RWPE2 (cell line): ENCODE measurements at regions not wholly inside any gene's neighbourhood (a gene's known extent, or its start where the extent isn't known, plus 50 kb on each side); places are given as distances from the start of the nearest gene placed in this dataset.
"Not testable (repeated sequence)": the region's sequence is repeated elsewhere in the genome, so short reads cannot be mapped to it uniquely, and the experiment has no call there.

Experiments
- ATAC-seq: fragments of 200-7000 bp; cut with Tn5 transposase; 3 replicates; pipeline ENCODE4 v1.9.1; 2021; ENCODE audit warnings: low read depth
- DNase-seq: peaks from one replicate; pipeline ENCODE4 v3.0.0-alpha.2; 2020; ENCODE audit warnings: low spot score
- H3K27ac ChIP-seq: fragments of 450-650 bp; 2 replicates; pipeline ENCODE4 v1.5.1; 2017; ENCODE audit warnings: mild to moderate bottlenecking; ENCODE audit not compliant: poor library complexity, severe bottlenecking
- H3K27me3 ChIP-seq: fragments of 250-450 bp; sonication (Bioruptor Pico); 2 replicates; pipeline ENCODE4 v1.5.1; 2021; ENCODE audit warnings: mild to moderate bottlenecking, moderate library complexity; ENCODE audit not compliant: insufficient read depth, poor library complexity, severe bottlenecking
- H3K36me3 ChIP-seq: fragments of 250-450 bp; sonication (Bioruptor Pico); 2 replicates; pipeline ENCODE4 v1.5.1; 2020; ENCODE audit warnings: low read depth, mild to moderate bottlenecking, moderate library complexity
- H3K4me1 ChIP-seq: fragments of 250-450 bp; sonication (Bioruptor Pico); 2 replicates; pipeline ENCODE4 v1.5.1; 2021; ENCODE audit warnings: mild to moderate bottlenecking, moderate library complexity; ENCODE audit not compliant: insufficient read depth, poor library complexity, severe bottlenecking
- H3K4me3 ChIP-seq: fragments of 250-450 bp; sonication (Bioruptor Pico); 2 replicates; pipeline ENCODE4 v1.5.1; 2021; ENCODE audit warnings: mild to moderate bottlenecking, moderate library complexity; ENCODE audit not compliant: severe bottlenecking
- H3K9me3 ChIP-seq: fragments of 250-450 bp; sonication (Bioruptor Pico); 2 replicates; pipeline ENCODE4 v1.5.1; 2021; ENCODE audit warnings: mild to moderate bottlenecking, moderate library complexity; ENCODE audit not compliant: severe bottlenecking
- TF ChIP-seq, protein P1 (sequence below): fragments of 450-650 bp; IDR thresholded peaks from one replicate; pipeline ENCODE4 v1.5.1; 2017; ENCODE audit warnings: mild to moderate bottlenecking, moderate library complexity; ENCODE audit not compliant: poor library complexity, severe bottlenecking

DNA sequence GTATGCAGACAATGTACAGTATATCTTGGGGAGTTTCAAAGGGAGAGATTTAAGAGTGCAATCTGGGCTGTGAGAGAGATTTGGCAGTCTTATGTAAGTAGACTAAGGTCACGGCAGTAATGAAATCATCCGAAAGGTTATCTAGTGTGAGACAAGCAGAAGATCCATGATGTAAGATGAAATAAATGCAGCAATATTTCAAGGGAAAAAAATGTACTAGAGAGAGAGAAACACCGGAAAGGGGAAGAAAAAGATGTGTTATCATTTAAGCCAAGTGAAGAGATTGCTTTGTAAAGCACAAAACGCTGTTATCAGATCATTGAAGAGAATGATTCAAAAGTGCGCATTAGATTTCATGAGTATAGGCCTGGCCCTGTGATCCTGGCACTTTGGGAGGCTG, 88.4 kb upstream of the GUCY1A1 start:
- TF ChIP-seq, protein P1, sequence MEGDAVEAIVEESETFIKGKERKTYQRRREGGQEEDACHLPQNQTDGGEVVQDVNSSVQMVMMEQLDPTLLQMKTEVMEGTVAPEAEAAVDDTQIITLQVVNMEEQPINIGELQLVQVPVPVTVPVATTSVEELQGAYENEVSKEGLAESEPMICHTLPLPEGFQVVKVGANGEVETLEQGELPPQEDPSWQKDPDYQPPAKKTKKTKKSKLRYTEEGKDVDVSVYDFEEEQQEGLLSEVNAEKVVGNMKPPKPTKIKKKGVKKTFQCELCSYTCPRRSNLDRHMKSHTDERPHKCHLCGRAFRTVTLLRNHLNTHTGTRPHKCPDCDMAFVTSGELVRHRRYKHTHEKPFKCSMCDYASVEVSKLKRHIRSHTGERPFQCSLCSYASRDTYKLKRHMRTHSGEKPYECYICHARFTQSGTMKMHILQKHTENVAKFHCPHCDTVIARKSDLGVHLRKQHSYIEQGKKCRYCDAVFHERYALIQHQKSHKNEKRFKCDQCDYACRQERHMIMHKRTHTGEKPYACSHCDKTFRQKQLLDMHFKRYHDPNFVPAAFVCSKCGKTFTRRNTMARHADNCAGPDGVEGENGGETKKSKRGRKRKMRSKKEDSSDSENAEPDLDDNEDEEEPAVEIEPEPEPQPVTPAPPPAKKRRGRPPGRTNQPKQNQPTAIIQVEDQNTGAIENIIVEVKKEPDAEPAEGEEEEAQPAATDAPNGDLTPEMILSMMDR: no peak
- ATAC-seq: no peak

DNA sequence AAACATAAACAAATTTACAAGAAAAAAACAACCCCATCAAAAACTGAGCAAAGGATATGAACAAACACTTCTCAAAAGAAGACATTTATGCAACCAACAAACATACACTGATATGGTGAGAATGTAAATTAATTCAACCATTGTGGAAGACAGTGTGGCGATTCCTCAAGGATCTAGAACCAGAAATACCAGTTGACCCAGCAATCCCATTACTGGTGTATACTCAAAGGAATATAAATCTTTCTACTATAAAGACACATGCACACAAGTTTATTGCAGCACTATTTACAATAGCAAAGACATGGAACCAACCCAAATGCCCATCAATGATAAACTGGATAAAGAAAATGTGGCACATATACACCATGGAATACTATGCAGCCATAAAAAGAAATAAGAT, 92.3 kb upstream of the GUCY1A1 start:
- H3K4me3 ChIP-seq, H3K4me1 ChIP-seq, ATAC-seq, H3K27ac ChIP-seq, DNase-seq, H3K9me3 ChIP-seq, H3K27me3 ChIP-seq, H3K36me3 ChIP-seq: not testable (repeated sequence)

More for the DNA sequence above, 88.4 kb upstream of the GUCY1A1 start:
- DNase-seq: no peak
- H3K9me3 ChIP-seq: no peaks in the 10 kb centered on the region
- H3K4me3 ChIP-seq: no peak overlapping the region
- H3K4me1 ChIP-seq: no peaks in the 10 kb centered on the region
- H3K27me3 ChIP-seq: no peaks in the 10 kb centered on the region
- H3K36me3 ChIP-seq: no peaks in the 10 kb centered on the region
- no peak overlapping the region for H3K27ac ChIP-seq

DNA sequence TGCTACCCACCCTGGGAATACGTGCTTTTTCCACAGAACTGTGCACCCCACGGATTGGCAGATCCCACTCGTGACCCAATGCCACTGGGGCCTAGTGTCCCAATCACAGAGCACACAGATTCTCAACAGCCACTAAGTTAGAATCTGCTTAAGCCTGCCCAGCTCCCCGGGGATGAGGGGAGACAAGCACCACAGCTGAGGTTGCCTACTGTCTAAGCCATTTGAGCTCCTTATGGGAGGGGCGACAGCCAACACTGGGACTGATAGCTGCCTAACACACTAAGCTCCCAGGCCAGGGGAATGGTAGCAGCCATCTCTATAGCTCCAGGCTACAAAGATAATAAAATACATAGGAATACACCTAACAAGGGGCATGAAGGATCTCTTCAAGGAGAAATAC, 93.5 kb upstream of the GUCY1A1 start:
- Histone ChIP-seq H3K9me3 (no peaks in the 10 kb centered on the region), H3K36me3 (no peaks in the 10 kb centered on the region), H3K4me3 (no peak overlapping the region), H3K27me3 (no peaks in the 10 kb centered on the region), H3K4me1 (no peaks in the 10 kb centered on the region), H3K27ac (no peak overlapping the region)
- TF ChIP-seq, protein P1: no peak
- ATAC-seq: no peak
- no peak for DNase-seq

DNA sequence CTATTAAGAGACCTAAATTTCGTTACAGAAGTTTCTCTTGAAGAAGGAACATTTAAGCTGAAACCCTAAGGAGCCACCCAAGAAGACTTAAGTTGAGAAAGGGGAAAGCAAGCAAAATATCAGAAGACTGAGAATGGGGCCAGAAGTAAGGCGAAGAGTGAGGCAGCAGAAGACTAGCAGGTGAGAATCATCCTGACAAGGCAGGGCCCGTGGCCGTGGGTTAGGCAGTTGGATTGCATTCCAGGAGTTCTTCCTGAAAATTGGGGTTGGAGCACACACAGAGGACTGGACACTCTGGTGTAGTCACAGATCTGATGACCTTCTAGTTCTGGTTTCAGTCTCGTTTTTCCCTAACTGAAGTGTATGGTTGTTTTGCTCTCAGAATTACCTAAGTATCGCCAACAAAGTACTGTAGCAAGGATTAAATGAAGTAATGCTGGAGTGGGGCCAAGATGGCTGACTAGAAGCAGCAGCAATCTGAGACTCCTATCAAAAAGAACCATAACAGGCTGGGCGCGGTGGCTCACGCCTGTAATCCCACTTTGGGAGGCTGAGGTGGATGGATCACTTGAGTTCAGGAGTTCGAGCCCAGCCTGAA, 94.4 kb upstream of the GUCY1A1 start:
- no peak for ATAC-seq
- no peaks in the 10 kb centered on the region for H3K36me3 ChIP-seq
- TF ChIP-seq, protein P1: no peak
- H3K27me3 ChIP-seq: no peaks in the 10 kb centered on the region
- H3K27ac ChIP-seq: no peak overlapping the region
- H3K4me3 ChIP-seq: no peak overlapping the region
- no peaks in the 10 kb centered on the region for H3K4me1 ChIP-seq
- DNase-seq: no peak
- no peaks in the 10 kb centered on the region for H3K9me3 ChIP-seq

DNA sequence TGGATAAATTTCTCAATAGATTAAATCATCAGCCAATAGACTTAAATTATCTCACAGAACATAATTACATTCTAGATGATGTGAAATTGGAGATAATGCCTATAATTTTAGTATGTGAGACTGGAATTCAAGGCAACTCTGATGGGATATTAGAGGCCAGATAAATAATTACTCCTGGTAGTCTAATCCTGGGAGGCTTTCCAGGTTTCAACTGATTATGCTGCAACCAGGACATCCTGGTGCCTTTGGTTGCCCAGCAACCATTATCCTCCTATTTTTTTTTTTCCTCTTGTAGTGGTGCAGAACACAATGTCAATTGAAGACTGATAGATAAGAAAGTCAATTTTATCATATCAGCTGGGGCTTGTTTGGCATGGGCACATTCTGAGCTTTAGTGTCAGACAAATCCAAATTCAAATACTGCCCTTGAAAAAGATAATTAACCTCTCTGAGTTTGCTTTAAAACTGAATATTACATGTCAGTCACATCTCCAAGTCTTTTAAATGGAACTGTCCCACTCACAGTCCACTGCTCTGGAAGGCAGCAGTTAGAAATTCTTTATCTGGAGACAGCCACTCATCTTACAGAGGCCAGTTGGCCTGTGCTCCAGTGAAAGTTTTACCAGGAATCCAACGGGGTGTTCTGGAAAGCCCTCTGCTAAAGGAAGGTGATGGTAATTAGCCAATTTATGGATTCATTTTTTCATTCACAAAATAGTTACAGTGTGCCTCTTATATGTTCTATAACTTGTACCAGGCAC, 95.3 kb upstream of the GUCY1A1 start:
- ATAC-seq: no peak
- no peaks in the 10 kb centered on the region for H3K27me3 ChIP-seq
- no peaks in the 10 kb centered on the region for H3K9me3 ChIP-seq
- no peak for DNase-seq
- TF ChIP-seq, protein P1: no peak
- H3K4me1 ChIP-seq: no peaks in the 10 kb centered on the region
- no peak overlapping the region for H3K27ac ChIP-seq
- no peak overlapping the region for H3K4me3 ChIP-seq
- no peaks in the 10 kb centered on the region for H3K36me3 ChIP-seq
